ENCODE measurements at regions not wholly inside any gene's neighbourhood (a gene's known extent, or its start where the extent isn't known, plus 50 kb on each side); places are given as distances from the start of the nearest gene placed in this dataset.
"Not testable (repeated sequence)": the region's sequence is repeated elsewhere in the genome, so short reads cannot be mapped to it uniquely, and the experiment has no call there.

- no peak for DNase-seq
Measured at GRCh38 chr13:73657821-73658540, 476.2 kb downstream of the KLF12 start.

- DNase-seq = no peak
Measured at GRCh38 chr13:73656863-73657262, 477.3 kb downstream of the KLF12 start.

- DNase-seq = no peak
Measured at GRCh38 chr13:73653688-73654087, 480.5 kb downstream of the KLF12 start.

- no peak for DNase-seq
Measured at GRCh38 chr13:73647417-73647816, 486.8 kb downstream of the KLF12 start.

GRCh38 chr13:73640476-73641179 lies 493.6 kb downstream of the KLF12 start:
- not testable (repeated sequence) for DNase-seq

- DNase-seq = no peak
Measured at GRCh38 chr13:73635166-73635787, 498.9 kb downstream of the KLF12 start.

- no peak for DNase-seq
Measured at GRCh38 chr13:73633817-73634460, 500.3 kb downstream of the KLF12 start.

- no peak for DNase-seq
Measured at GRCh38 chr13:73631411-73631810, 502.8 kb downstream of the KLF12 start.

- no peak for DNase-seq
Measured at GRCh38 chr13:73625562-73626339, 508.5 kb downstream of the KLF12 start.

GRCh38 chr13:73623281-73623680 lies 510.9 kb downstream of the KLF12 start:
- DNase-seq = no peak

- DNase-seq = no peak
Measured at GRCh38 chr13:73622381-73622780, 511.8 kb downstream of the KLF12 start.

- DNase-seq = no peak
Measured at GRCh38 chr13:73618275-73618865, 515.8 kb downstream of the KLF12 start.

- no peak for DNase-seq
Measured at GRCh38 chr13:73616861-73617260, 517.3 kb downstream of the KLF12 start.

GRCh38 chr13:73610799-73611592 lies 523.2 kb downstream of the KLF12 start:
- no peak for DNase-seq

- DNase-seq = no peak
Measured at GRCh38 chr13:73608711-73609485, 525.3 kb downstream of the KLF12 start.

- DNase-seq = no peak
Measured at GRCh38 chr13:73608157-73608516, 526.1 kb downstream of the KLF12 start.

- DNase-seq = no peak
Measured at GRCh38 chr13:73607489-73608156, 526.6 kb downstream of the KLF12 start.

- DNase-seq = no peak
Measured at GRCh38 chr13:73603646-73604045, 530.6 kb downstream of the KLF12 start.

GRCh38 chr13:73602295-73602694 lies 531.9 kb downstream of the KLF12 start:
- DNase-seq = no peak

GRCh38 chr13:73601708-73602107 lies 532.5 kb downstream of the KLF12 start:
- DNase-seq = no peak

Measured in NCI-H1694 (cell line).